RCC 7860 (cell line): ENCODE measurements at regions not wholly inside any gene's neighbourhood (a gene's known extent, or its start where the extent isn't known, plus 50 kb on each side); places are given as distances from the start of the nearest gene placed in this dataset.
"Not testable (repeated sequence)": the region's sequence is repeated elsewhere in the genome, so short reads cannot be mapped to it uniquely, and the experiment has no call there.

Experiments used
- DNase-seq: peaks from one replicate; pipeline ENCODE4 v3.0.0-alpha.2; 2015; ENCODE audit warnings: low spot score
- FAIRE-seq: peaks from 2 replicates; lab custom pipeline; 2012; peaks lifted over from hg19 to GRCh38; lab: Jason Lieb, UNC

DNA sequence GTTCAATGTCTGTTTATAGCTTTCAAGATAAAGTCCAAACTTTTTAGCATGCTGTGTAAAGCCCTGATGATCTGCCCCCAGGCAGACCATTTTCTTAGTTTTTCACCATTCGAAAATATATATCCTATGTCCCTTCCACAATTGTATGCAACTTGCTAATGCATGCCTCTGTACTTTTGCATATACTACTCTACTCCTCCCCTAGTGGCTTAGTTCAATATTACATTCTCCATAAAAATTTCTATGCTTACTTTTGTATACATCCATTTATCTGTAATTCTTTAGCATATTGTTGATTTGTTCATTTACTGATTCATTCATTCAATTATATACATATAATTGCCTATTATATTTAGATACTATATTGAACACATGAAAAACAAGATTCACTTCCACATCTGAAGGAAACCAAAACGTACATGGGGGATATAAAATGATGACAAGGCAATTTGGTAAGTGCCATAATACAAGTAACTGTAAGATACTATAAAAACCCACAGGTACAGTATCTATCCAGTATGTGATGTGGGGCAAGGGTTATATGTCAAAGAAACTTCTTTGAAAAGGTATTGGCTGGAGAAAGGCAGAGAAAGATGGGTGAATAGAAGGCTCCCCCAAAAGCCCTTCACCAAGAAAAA is 902.5 kb downstream of the FAM133A start:
- FAIRE-seq: peak; percentile 24
- DNase-seq: no peak

- DNase-seq (no peak), FAIRE-seq (no peak)
Measured at GRCh38 chrX:94600077-94600476, 926.1 kb downstream of the FAM133A start.

DNA sequence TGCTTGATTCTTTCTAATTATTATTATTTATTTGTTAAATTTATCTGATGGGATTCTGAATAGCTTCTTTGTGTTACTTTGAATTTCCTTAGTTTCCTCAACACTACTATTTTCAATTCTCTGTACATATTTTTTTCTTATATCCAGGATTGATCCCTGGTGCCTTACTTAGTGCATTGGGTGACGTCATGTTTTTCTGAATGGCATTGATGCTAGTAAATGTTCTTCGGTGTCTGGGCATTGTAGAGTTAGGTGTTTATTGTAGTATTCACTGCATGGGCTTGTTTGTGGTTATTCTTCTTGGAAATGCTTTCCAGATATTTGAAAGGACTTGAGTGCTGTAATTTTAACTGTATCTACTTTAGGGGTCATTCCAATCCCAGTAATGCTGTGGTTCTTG is 938.1 kb downstream of the FAM133A start:
- no peak for FAIRE-seq
- no peak for DNase-seq

DNA sequence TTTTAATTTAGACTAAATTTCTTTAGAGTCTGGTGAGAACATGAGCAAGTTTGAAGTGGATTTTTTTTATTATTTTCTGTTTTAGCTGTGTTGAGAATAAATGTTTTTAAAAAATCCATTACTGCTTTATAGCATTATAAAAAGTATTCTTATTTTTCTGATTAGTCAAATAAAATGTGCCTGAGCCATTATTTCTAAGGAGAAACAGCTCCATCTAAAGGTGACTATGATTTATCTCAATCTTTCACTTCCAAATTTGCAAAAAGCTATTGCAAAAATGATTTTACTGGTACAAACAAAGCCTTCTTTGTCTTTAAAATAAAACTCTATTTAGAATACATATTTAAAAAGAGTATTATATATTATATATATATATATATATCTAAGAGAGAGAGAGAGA is 959.2 kb downstream of the FAM133A start:
- DNase-seq (no peak), FAIRE-seq (no peak)

GRCh38 chrX:94635003-94635402 is 961.0 kb downstream of the FAM133A start:
- FAIRE-seq (no peak), DNase-seq (no peak)

GRCh38 chrX:94645726-94646125 is 971.7 kb downstream of the FAM133A start:
- DNase-seq (no peak), FAIRE-seq (no peak)

DNA sequence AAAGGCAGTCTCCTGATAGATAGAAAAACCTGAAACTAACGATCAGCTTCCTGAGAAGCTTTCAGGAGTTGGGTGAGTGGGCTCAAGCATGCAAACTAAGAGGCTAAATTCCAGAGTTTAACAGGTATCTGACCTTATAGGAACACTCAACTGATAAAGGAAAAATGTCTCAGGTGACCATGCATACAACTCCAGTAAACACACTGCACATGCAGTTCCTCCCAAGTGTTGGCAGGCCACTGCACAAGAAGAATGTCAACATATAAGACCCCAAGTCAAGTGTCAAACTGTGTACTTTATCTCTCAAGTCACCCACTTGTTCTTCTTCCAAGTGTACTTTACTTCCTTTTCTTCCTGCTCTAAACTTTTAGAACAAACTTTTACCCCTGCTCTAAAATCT is 981.2 kb downstream of the FAM133A start:
- DNase-seq: no peak
- FAIRE-seq: no peak

GRCh38 chrX:94662689-94663088 is 988.7 kb downstream of the FAM133A start:
- no peak for FAIRE-seq

DNA sequence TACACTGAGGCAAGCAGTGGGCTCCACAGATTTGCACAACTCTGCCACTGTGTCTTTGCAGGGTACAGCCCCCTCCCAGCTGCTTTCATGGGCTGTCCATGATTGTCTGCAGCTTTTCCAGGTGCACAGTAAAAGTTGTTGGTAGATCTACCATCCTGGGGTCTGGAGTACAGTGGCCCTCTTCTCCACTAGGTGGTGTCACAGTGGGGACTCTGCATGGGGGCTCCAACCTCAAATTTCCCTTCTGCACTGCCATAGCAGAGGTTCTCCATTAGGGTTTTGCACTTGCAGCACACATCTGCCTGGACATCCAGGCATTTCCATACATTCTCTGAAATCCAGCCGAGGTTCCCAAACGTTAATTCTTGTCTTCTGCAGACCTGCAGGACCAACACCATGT is 1002.3 kb downstream of the FAM133A start:
- no peak for FAIRE-seq
- DNase-seq: no peak

More at GRCh38 chrX:94662689-94663088, 988.7 kb downstream of the FAM133A start:
- DNase-seq: no peak

- FAIRE-seq (no peak), DNase-seq (no peak)
Measured at GRCh38 chrX:94686071-94686470, 1012.1 kb downstream of the FAM133A start.

GRCh38 chrX:94695910-94696309 is 1021.9 kb downstream of the FAM133A start:
- DNase-seq: no peak
- no peak for FAIRE-seq

DNA sequence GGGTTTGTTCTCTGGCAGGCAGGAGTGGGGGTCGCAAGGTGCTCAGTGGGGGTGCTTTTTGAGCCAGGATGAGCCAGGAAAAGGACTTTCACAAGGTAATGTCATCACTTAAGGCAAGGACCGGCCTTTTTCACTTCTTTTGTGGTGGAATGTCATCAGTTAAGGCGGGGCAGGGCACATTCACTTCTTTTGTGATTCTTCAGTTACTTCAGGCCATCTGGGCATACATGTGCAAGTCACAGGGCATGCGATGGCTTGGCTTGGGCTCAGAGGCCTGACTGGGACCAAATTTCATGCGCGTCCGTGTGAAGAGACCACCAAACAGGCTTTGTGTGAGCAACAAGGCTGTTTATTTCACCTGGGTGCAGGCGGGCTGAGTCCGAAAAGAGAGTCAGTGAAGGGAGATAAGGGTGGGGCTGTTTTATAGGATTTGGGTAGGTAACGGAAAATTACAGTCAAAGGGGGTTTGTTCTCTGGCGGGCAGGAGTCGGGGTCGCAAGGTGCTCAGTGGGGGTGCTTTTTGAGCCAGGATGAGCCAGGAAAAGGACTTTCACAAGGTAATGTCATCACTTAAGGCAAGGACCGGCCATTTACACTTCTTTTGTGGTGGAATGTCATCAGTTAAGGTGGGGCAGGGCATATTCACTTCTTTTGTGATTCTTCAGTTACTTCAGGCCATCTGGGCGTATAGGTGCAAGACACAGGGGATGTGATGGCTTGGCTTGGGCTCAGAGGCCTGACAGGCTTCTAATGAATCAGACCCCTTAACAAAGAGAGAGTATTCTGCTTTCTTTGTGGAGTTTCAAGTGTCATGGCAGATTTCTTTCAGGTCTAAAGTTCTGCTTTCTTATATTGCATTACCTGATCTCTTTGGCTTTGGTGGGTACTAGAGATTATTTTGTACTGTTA is 1030.6 kb downstream of the FAM133A start:
- DNase-seq, FAIRE-seq: not testable (repeated sequence)

- DNase-seq (no peak), FAIRE-seq (no peak)
Measured at GRCh38 chrX:94721386-94721785, 1047.4 kb downstream of the FAM133A start.

- no peak for FAIRE-seq
- no peak for DNase-seq
Measured at GRCh38 chrX:94722578-94722977, 1048.6 kb downstream of the FAM133A start.

DNA sequence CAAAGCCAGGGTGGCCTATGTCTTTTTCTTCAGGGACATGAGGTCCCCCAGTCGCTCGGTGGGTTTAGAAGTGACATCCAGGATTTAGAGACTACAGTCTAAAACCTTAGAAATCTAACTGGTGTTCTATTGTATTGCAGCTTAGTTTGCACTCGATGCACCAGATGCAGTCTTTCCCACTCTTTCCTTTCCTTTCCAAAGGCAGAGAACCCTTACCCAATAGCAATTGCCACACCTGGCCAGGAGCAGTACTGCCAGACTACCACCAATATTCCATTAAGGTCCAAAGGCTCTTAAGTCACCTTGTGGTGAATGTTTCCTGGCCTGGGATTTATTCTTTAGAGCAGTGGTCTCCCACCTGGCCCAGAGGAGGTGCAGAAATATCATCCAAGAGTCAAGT is 1068.8 kb downstream of the FAM133A start:
- FAIRE-seq (no peak), DNase-seq (no peak)

DNA sequence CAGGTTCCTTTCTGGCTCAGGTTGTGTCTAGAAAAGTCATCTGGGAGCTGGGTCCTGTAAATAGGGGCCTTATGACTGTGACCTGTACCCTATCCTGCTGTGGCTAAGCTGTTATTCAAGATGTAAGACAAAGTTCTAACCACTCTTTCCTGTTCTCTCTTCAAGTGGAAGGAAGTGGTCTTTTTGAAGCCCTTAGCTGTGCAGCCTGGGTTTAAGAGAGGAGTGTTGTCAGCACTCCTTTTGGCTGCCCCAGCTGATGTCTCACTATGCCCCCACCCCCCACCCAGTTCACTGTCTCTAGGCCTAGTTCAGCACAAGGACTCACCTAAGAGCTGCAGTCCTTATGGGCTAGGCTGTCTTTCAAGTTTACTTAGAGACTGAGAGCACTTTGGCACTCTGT is 1069.5 kb downstream of the FAM133A start:
- no peak for DNase-seq
- FAIRE-seq: no peak

GRCh38 chrX:94744786-94745185 is 1070.8 kb downstream of the FAM133A start:
- no peak for DNase-seq
- FAIRE-seq: no peak

DNA sequence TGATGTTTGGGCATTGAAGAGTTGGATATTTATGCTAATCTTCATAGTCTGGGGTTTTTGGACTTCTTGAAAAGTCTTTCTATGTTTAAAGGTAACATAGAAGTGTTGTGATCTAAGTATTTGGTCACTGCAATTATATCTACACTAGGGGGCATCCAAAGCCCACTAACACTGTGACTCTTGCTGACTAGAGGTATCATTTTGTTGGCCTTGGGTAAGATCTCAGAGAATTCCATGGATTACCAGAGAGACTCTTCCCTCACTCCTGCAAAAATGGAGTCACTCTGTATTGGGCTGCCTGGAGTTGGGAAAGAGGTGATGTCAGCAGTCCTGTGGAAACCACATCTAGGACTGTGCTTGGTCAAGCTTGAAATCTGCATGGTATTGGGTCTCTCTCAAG is 1077.6 kb downstream of the FAM133A start:
- FAIRE-seq (no peak), DNase-seq (no peak)

DNA sequence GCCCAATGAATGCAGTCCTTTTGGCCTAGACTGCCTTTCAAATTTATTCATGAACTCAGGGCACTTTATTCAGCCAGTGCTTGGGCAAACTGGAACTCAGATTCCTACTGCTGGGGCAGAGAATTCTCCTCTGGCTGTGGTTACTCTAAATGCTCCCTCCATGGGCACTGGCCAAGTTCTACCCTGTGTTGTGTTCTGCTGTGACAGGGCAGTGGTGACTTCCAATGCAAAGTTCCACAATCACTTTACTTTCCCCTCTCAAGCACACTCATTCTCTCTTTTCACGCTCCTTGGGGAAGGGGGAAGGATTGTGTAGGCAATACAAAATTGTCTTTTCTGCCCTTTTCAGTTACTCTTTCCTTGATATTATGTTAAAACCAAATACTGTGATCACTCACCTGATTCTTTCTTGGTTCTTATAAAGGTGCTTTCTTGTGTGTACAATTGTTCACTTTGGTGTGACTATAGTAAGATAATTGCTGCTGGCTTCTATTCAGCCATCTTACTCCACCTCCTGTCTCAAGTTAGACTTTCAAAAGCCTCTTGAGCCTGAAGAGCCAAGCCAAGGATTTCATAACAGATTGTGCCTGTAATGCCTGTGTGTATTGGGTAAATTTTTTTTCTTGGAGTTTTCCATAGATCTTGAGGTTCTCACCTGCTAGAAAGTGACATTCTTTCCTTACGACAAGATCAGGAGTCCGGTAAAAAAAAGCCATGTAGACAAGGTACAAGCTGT is 1078.6 kb downstream of the FAM133A start:
- FAIRE-seq: no peak

DNA sequence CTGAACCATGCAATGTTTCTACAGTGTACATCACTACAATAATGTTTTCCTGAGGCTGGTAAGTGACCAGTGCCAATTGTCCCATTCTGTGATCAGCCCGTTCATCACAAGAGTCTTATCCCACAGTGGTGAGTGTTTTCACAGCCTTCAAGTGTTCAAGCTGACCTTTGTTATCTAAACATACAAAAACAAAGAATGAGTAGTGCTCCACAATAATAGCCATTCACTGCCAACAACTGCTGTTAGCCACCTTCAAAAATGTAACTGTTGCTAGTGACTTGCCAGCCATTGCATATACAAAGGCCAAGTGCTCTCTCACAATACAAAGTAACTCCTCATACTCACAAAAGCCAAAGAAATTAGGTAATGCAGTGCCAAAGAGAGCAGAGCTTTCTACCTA is 1084.1 kb downstream of the FAM133A start:
- FAIRE-seq (no peak), DNase-seq (no peak)

More for the DNA sequence above, 1078.6 kb downstream of the FAM133A start:
- no peak for DNase-seq

GRCh38 chrX:94775640-94776039 is 1101.6 kb downstream of the FAM133A start:
- no peak for DNase-seq

DNA sequence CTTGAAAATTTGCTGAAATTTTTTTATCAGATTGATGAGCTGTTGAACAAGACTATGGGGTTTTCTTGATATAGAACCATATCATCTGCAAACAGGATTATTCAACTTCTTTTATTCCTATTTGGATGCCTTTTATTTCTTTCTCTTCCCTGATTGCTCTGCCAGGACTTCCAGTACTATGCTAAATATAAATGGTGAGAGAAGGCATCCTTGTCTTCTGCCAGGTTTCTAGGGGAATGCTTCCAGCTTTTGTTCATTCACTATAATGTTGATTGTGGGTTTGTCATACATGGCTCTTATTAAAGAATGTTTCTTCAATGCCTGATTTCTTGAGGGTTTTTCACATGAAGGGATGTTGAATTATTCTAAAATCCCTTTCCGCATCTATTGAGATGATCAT is 1139.5 kb downstream of the FAM133A start:
- DNase-seq (no peak), FAIRE-seq (no peak)

More at GRCh38 chrX:94775640-94776039, 1101.6 kb downstream of the FAM133A start:
- FAIRE-seq: no peak
